ENCODE measurements at regions not wholly inside any gene's neighbourhood (a gene's known extent, or its start where the extent isn't known, plus 50 kb on each side); places are given as distances from the start of the nearest gene placed in this dataset.
"Not testable (repeated sequence)": the region's sequence is repeated elsewhere in the genome, so short reads cannot be mapped to it uniquely, and the experiment has no call there.

- Histone ChIP-seq H3K36me3 (replicated peaks; ENCODE audit: low read depth, low read length) (no peaks in the 10 kb centered on the region), H3K27ac (ENCODE audit: low read length) (no peak overlapping the region), H4K20me1 (ENCODE audit: insufficient read depth, low read length) (no peaks in the 10 kb centered on the region), H3K9ac (ENCODE audit: low read length) (no peak overlapping the region), H3K9me3 (ENCODE audit: insufficient read depth, low read length) (no peaks in the 10 kb centered on the region), H3K4me2 (ENCODE audit: low read length) (peak overlapping the region; percentile 46), H3K4me1 (ENCODE audit: low read length) (peaks cover 30% of the 10 kb centered on the region), H2AFZ (ENCODE audit: low read depth, low read length) (no peak overlapping the region), H3K4me3 (ENCODE audit: low read length) (0 out of 2 replicates have a peak overlapping the region, but pooled peaks have one; percentile 32), H3K27me3 (ENCODE audit: low read depth, low read length) (no peaks in the 10 kb centered on the region), H3K79me2 (ENCODE audit: low read length) (no peaks in the 10 kb centered on the region)
- TF ChIP-seq CTCF (IDR thresholded peaks at IDR 0.05; ENCODE audit: low read depth, low read length) = no peak
- TF ChIP-seq EZH2phosphoT487 (IDR thresholded peaks at IDR 0.05; ENCODE audit: low read depth) = no peak
Observed at GRCh38 chr3:193031911-193032310, 114.3 kb upstream of the MB21D2 start.

DNA sequence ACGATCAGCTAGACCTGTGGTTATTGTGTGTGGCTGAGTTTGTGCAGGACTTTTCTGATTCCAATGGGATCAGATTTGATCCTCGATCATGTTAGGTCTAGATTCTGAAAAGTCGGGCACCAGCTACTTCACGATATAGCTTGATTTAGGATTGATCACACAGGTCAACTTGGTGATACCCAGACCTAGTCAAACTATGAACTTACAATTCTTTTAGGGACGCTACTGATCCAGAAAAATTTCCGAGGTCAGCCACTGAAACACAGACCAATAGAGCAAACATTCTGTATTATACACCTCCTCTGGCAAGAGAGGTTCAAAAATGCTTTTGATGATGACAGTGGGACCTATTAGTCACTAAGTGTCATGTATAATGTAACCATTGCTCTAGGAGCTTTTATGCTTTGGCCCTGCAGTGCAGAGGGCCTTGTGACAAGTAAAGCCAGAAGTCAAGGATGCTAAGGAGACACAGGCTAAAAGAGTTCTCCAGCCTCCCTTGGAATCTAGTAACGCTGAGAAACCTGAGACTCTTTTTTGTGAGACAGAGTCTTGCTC, 115.6 kb upstream of the MB21D2 start:
- H3K4me1 ChIP-seq (ENCODE audit: low read length) = peaks cover 30% of the 10 kb centered on the region
- no peak overlapping the region for H3K9ac ChIP-seq (ENCODE audit: low read length)
- no peak overlapping the region for H3K27ac ChIP-seq (ENCODE audit: low read length)
- H3K9me3 ChIP-seq (ENCODE audit: insufficient read depth, low read length) = no peaks in the 10 kb centered on the region
- no peaks in the 10 kb centered on the region for H4K20me1 ChIP-seq (ENCODE audit: insufficient read depth, low read length)
- H3K4me2 ChIP-seq (ENCODE audit: low read length) = no peak overlapping the region
- TF ChIP-seq CTCF (IDR thresholded peaks at IDR 0.05; ENCODE audit: low read depth, low read length) (no peak), EZH2phosphoT487 (IDR thresholded peaks at IDR 0.05; ENCODE audit: low read depth) (no peak)
- no peak overlapping the region for H2AFZ ChIP-seq (ENCODE audit: low read depth, low read length)
- H3K27me3 ChIP-seq (ENCODE audit: low read depth, low read length) = no peaks in the 10 kb centered on the region
- no peaks in the 10 kb centered on the region for H3K79me2 ChIP-seq (ENCODE audit: low read length)
- H3K36me3 ChIP-seq (replicated peaks; ENCODE audit: low read depth, low read length) = no peaks in the 10 kb centered on the region
- H3K4me3 ChIP-seq (ENCODE audit: low read length) = no peak overlapping the region

DNA sequence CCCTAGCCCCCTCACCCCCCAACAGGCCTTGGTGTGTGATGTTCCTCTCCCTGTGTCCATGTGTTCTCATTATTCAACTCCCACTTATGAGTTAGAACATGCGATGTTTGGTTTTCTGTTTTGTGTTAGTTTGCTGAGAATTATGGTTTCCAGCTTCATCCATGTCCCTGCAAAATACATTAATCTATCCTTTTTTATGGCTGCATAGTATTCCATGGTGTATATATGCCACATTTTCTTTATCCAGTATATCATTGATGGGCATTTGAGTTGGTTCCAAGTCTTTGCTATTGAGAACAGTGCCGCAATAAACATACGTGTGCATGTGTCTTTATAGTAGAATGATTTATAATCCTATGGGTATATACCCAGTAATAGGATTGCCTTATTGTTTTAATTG, 120.2 kb upstream of the MB21D2 start:
- H3K4me3 ChIP-seq (ENCODE audit: low read length); H3K79me2 ChIP-seq (ENCODE audit: low read length); H3K9ac ChIP-seq (ENCODE audit: low read length); H3K9me3 ChIP-seq (ENCODE audit: insufficient read depth, low read length); H3K27me3 ChIP-seq (ENCODE audit: low read depth, low read length); H3K36me3 ChIP-seq (replicated peaks; ENCODE audit: low read depth, low read length); H3K4me1 ChIP-seq (ENCODE audit: low read length); H3K4me2 ChIP-seq (ENCODE audit: low read length); H4K20me1 ChIP-seq (ENCODE audit: insufficient read depth, low read length); H3K27ac ChIP-seq (ENCODE audit: low read length); H2AFZ ChIP-seq (ENCODE audit: low read depth, low read length): not testable (repeated sequence)

DNA sequence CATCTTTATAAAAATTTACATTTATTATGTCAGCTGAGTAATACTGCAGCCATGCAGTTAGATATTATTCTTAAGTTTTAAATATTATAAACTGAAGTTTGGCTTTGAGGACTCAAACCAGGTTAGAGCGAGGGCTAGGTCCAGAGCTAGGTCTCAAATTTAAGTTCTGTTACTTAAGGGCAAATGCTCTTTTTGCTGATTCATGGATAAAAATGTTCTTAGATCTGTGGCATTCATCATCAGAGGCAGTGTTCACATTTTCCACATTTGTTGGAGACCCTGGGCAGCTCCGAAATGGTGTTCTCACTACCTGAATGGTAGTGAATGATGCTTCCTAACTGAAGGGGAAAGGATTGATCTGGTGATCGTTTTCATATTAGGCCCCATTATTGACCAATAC, 121.4 kb upstream of the MB21D2 start:
- no peak overlapping the region for H3K4me2 ChIP-seq (ENCODE audit: low read length)
- H4K20me1 ChIP-seq (ENCODE audit: insufficient read depth, low read length) = no peaks in the 10 kb centered on the region
- 0 out of 2 replicates have a peak, but pooled peaks cover 5% of the 10 kb centered on the region for H3K27me3 ChIP-seq (ENCODE audit: low read depth, low read length)
- H3K9ac ChIP-seq (ENCODE audit: low read length) = no peak overlapping the region
- no peaks in the 10 kb centered on the region for H3K4me1 ChIP-seq (ENCODE audit: low read length)
- no peak for TF ChIP-seq CTCF (IDR thresholded peaks at IDR 0.05; ENCODE audit: low read depth, low read length)
- TF ChIP-seq EZH2phosphoT487 (IDR thresholded peaks at IDR 0.05; ENCODE audit: low read depth) = no peak
- no peak overlapping the region for H3K4me3 ChIP-seq (ENCODE audit: low read length)
- no peaks in the 10 kb centered on the region for H3K79me2 ChIP-seq (ENCODE audit: low read length)
- no peaks in the 10 kb centered on the region for H3K9me3 ChIP-seq (ENCODE audit: insufficient read depth, low read length)
- no peaks in the 10 kb centered on the region for H3K36me3 ChIP-seq (replicated peaks; ENCODE audit: low read depth, low read length)
- H3K27ac ChIP-seq (ENCODE audit: low read length) = no peak overlapping the region
- no peak overlapping the region for H2AFZ ChIP-seq (ENCODE audit: low read depth, low read length)
